Colonic mucosa (tissue), 4 donors: ENCODE measurements at regions not wholly inside any gene's neighbourhood (a gene's known extent, or its start where the extent isn't known, plus 50 kb on each side); places are given as distances from the start of the nearest gene placed in this dataset.

ENCODE experiments used
- DNase-seq: peaks from one replicate; pipeline ENCODE4 v3.0.0-alpha.2; 2020
- H3K27ac ChIP-seq: fragments of 200-600 bp; one replicate; pipeline ENCODE4 v1.8.0; 2021
- H3K27me3 ChIP-seq: fragments of 200-600 bp; one replicate; pipeline ENCODE4 v1.8.0; 2021
- H3K36me3 ChIP-seq: fragments of 200-600 bp; one replicate; pipeline ENCODE4 v1.8.0; 2021
- H3K4me1 ChIP-seq: fragments of 200-600 bp; one replicate; pipeline ENCODE4 v1.8.0; 2021; ENCODE audit warnings: mild to moderate bottlenecking
- H3K4me3 ChIP-seq: fragments of 200-600 bp; one replicate; pipeline ENCODE4 v1.8.0; 2021
- H3K9ac ChIP-seq, 2 donors: one replicate each; pipeline ENCODE4 v1.7.0; 2013; ENCODE audit warnings: control low read depth in 2 of 2, low read depth in 2 of 2, low read length in 2 of 2
- H3K9me3 ChIP-seq: fragments of 200-600 bp; one replicate; pipeline ENCODE4 v1.8.0; 2021
- intact Hi-C: fragments of 100-400 bp; cut with DNase I; formaldehyde crosslinking; loops from one replicate; pipeline ENCODE4 v1.14.1; 2022
- TF ChIP-seq, protein P1 (sequence below): fragments of 200-600 bp; IDR thresholded peaks from one replicate; pipeline ENCODE4 v1.8.0; 2022; ENCODE audit warnings: antibody characterized with exemption, mild to moderate bottlenecking
- donor health status: healthy.
- donor health status: DM: no; HTN: no; CAD: no.
- donor health status: DM: no; HTN: no; CAD: no.

DNA sequence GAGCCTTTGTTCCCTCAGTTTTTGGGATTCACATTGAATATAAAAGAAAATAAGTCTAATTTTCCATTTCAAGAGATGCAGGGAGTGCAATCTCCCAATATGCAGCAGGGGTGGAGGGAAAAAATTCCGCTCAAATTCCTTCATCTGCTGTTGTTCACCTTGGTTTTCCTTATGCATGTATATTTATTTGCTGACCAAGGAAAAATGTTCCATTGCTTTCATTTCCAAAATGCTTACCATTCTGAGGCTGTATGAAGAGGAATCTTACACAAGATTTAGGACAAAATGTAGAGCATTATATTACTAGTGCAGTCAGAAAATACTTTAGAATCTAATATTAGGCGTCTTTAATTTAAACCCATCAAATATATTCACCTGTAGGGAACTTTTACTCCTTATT is 863.9 kb downstream of the EPHA3 start:
- H3K27ac ChIP-seq = no peak overlapping the region
- H3K27me3 ChIP-seq = no peaks in the 10 kb centered on the region
- no peaks in the 10 kb centered on the region for H3K36me3 ChIP-seq
- TF ChIP-seq, protein P1, sequence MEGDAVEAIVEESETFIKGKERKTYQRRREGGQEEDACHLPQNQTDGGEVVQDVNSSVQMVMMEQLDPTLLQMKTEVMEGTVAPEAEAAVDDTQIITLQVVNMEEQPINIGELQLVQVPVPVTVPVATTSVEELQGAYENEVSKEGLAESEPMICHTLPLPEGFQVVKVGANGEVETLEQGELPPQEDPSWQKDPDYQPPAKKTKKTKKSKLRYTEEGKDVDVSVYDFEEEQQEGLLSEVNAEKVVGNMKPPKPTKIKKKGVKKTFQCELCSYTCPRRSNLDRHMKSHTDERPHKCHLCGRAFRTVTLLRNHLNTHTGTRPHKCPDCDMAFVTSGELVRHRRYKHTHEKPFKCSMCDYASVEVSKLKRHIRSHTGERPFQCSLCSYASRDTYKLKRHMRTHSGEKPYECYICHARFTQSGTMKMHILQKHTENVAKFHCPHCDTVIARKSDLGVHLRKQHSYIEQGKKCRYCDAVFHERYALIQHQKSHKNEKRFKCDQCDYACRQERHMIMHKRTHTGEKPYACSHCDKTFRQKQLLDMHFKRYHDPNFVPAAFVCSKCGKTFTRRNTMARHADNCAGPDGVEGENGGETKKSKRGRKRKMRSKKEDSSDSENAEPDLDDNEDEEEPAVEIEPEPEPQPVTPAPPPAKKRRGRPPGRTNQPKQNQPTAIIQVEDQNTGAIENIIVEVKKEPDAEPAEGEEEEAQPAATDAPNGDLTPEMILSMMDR = no peak
- no peaks in the 10 kb centered on the region for H3K4me1 ChIP-seq
- intact Hi-C loops = no loop called here
- no peaks in the 10 kb centered on the region for H3K9me3 ChIP-seq
- no peak for DNase-seq
- no peak overlapping the region for H3K4me3 ChIP-seq
- no peak overlapping the region for H3K9ac ChIP-seq

DNA sequence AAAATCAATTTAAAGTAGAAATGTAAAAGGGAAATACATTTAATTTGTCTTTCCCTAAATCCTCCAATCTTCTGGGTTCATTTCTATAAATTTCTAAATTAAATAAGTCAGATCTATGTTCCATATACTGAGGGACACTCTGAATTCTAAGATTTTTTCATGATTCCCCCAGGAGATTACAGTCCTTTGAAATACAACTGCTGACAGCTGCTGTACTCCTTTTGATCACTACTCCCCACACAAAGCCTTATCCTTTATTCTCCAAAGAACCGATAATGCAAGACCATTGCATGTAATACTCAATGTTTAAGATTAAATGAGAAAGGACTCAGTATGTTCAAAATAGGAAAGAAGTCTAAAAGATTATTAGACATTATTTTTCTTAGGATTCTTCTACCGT is 865.7 kb downstream of the EPHA3 start:
- no peaks in the 10 kb centered on the region for H3K36me3 ChIP-seq
- no peak overlapping the region for H3K27ac ChIP-seq
- no peaks in the 10 kb centered on the region for H3K27me3 ChIP-seq
- no peaks in the 10 kb centered on the region for H3K9me3 ChIP-seq
- TF ChIP-seq, protein P1 = no peak
- no peak for DNase-seq
- no peak overlapping the region for H3K4me3 ChIP-seq
- no peaks in the 10 kb centered on the region for H3K4me1 ChIP-seq
- H3K9ac ChIP-seq = no peak overlapping the region
- intact Hi-C loops = no loop called here

- H3K27me3 ChIP-seq = no peaks in the 10 kb centered on the region
- no peaks in the 10 kb centered on the region for H3K4me1 ChIP-seq
- no peak overlapping the region for H3K27ac ChIP-seq
- no peak for DNase-seq
- TF ChIP-seq, protein P1 = no peak
- H3K36me3 ChIP-seq = no peaks in the 10 kb centered on the region
- H3K9me3 ChIP-seq = no peaks in the 10 kb centered on the region
- intact Hi-C loops = no loop called here
- H3K4me3 ChIP-seq = no peak overlapping the region
- H3K9ac ChIP-seq = no peak overlapping the region
These were observed 867.6 kb downstream of the EPHA3 start for GRCh38 chr3:89974903-89975519.

DNA sequence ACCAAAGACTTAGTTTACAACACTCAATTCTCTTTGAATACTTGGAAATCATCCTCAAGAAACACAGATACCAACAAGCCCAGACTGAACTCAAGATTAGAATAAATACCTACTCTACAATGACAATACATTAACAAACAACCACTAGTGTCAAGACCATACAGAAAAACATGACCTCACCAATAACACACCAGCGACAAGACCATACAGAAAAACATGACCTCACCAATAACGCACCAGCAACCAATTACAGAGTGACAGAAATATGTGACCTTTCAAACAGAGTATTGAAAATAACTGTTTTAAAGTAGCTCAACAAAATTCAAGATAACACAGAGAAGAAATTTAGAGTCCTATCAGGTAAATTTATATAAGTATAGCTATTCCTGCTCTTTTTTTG is 876.0 kb downstream of the EPHA3 start:
- Histone ChIP-seq H3K27ac (no peak overlapping the region), H3K4me1 (no peaks in the 10 kb centered on the region), H3K9me3 (no peaks in the 10 kb centered on the region), H3K36me3 (no peaks in the 10 kb centered on the region), H3K27me3 (no peaks in the 10 kb centered on the region), H3K4me3 (no peak overlapping the region), H3K9ac (no peak overlapping the region)
- no peak for DNase-seq
- TF ChIP-seq, protein P1 = no peak
- intact Hi-C loops = no loop called here

DNA sequence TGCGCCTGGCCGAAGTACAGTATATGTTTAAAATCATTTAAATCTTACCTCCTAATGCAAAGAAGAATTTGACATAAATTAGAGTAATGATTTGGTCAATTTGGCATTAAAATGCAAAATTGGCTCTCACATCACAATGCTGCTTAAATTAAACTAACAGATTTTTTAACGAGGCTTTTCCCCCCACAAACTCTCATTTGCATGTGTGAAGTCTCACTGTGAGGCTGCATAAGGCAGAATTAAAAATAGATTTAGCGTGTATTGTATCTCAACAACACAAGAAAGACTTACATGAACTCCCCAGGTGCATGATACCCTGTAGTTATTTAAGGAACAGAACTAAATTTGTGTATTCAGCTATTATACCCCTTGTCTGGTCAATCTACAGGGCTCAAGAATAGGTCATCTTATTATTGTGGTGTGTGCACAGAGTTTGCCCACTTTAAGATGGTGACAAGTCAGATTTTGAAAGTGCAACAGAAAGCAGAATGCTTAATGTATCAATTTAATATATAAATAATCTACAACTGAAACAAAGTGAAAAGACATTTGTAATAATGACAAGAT is 897.9 kb downstream of the EPHA3 start:
- H3K9me3 ChIP-seq = no peaks in the 10 kb centered on the region
- H3K36me3 ChIP-seq = no peaks in the 10 kb centered on the region
- H3K9ac ChIP-seq = no peak overlapping the region
- H3K4me1 ChIP-seq = no peaks in the 10 kb centered on the region
- TF ChIP-seq, protein P1 = no peak
- H3K27ac ChIP-seq = no peak overlapping the region
- DNase-seq = no peak
- intact Hi-C loops = no loop called here
- no peaks in the 10 kb centered on the region for H3K27me3 ChIP-seq
- no peak overlapping the region for H3K4me3 ChIP-seq
